H1 (cell line): ENCODE measurements at regions not wholly inside any gene's neighbourhood (a gene's known extent, or its start where the extent isn't known, plus 50 kb on each side); places are given as distances from the start of the nearest gene placed in this dataset.

Experiments
- CTCF ChIA-PET: fragments of 300-600 bp; sonication (Branson Sonifier 250); formaldehyde crosslinking; loops from one replicate; lab custom pipeline; 2021; ENCODE audit not compliant: partially characterized antibody; lab: Charles Lee
- POLR2A ChIA-PET: fragments of 300-600 bp; sonication (Branson Sonifier 250); formaldehyde crosslinking; loops from one replicate; lab custom pipeline; 2021; ENCODE audit warnings: inconsistent platforms; ENCODE audit not compliant: partially characterized antibody; lab: Charles Lee
- DNase-seq, 2 experiments: peaks; one replicate each; pipeline versions ENCODE4 v3.0.0 to v3.0.0-alpha.2; 2010 to 2022; ENCODE audit warnings: low spot score in 2 of 2, low read depth in 1 of 2, mixed read lengths in 1 of 2
- FAIRE-seq: peaks from 2 replicates; lab custom pipeline; 2011; peaks lifted over from hg19 to GRCh38; lab: Jason Lieb, UNC
- H2AFZ ChIP-seq: 2 replicates; pipeline ENCODE4 v1.8.1; 2012; ENCODE audit warnings: low read length, inconsistent platforms
- H2AK5ac ChIP-seq: 2 replicates; pipeline ENCODE4 v1.6.1; 2013; ENCODE audit warnings: low read depth, low read length
- H2BK120ac ChIP-seq: replicated peaks from 2 replicates; pipeline ENCODE3; 2013; ENCODE audit warnings: low read depth, low read length, inconsistent platforms
- H2BK12ac ChIP-seq: 2 replicates; pipeline ENCODE4 v1.6.1; 2013; ENCODE audit warnings: low read depth, low read length
- H2BK15ac ChIP-seq: 2 replicates; pipeline ENCODE4 v1.6.1; 2013; ENCODE audit warnings: low read length
- H2BK20ac ChIP-seq: 2 replicates; pipeline ENCODE4 v1.6.1; 2013; ENCODE audit warnings: low read length
- H2BK5ac ChIP-seq: 2 replicates; pipeline ENCODE4 v1.6.1; 2013; ENCODE audit warnings: low read depth, low read length
- H3K14ac ChIP-seq: 2 replicates; pipeline ENCODE4 v1.6.1; 2013; ENCODE audit warnings: inconsistent platforms; ENCODE audit not compliant: insufficient read length
- H3K18ac ChIP-seq: 2 replicates; pipeline ENCODE4 v1.6.1; 2013; ENCODE audit warnings: low read length; ENCODE audit errors: extremely low read depth
- H3K23ac ChIP-seq: 2 replicates; pipeline ENCODE4 v1.6.1; 2013; ENCODE audit warnings: inconsistent platforms; ENCODE audit not compliant: insufficient read length
- H3K23me2 ChIP-seq: 2 replicates; pipeline ENCODE4 v1.6.1; 2013; ENCODE audit warnings: low read depth, low read length
- H3K27ac ChIP-seq: 2 replicates; pipeline ENCODE4 v1.6.1; 2011; ENCODE audit warnings: low read depth, low read length, inconsistent platforms
- H3K27me3 ChIP-seq, 4 experiments: replicated peaks in 1 of 4; 1 replicate in 1 of 4; 2 replicates in 3 of 4; pipeline versions ENCODE4 v1.6.1 to v1.8.1; 2011 to 2013; ENCODE audit warnings: low read length in 3 of 4, mild to moderate bottlenecking in 3 of 4, inconsistent platforms in 2 of 4, mixed read lengths in 2 of 4, moderate library complexity in 1 of 4; ENCODE audit not compliant: control insufficient read depth in 3 of 4, insufficient read depth in 3 of 4; ENCODE audit errors: extremely low read depth in 1 of 4
- H3K36me3 ChIP-seq, 4 experiments: 2 replicates each; pipeline versions ENCODE4 v1.6.1 to v1.8.1; 2011 to 2013; ENCODE audit warnings: mild to moderate bottlenecking in 4 of 4, low read length in 3 of 4, moderate library complexity in 2 of 4, control low read depth in 1 of 4, inconsistent platforms in 1 of 4; ENCODE audit not compliant: insufficient read depth in 4 of 4, control insufficient read depth in 2 of 4
- H3K4ac ChIP-seq: replicated peaks from 2 replicates; pipeline ENCODE3; 2013; ENCODE audit warnings: low read length, low read depth, mixed read lengths, inconsistent platforms; ENCODE audit not compliant: insufficient read length
- H3K4me1 ChIP-seq, 4 experiments: replicated peaks in 1 of 4; 1 replicate in 1 of 4; 2 replicates in 3 of 4; pipeline versions ENCODE4 v1.6.1 to v1.8.1; 2011 to 2013; ENCODE audit warnings: low read length in 3 of 4, inconsistent platforms in 2 of 4, mixed read lengths in 1 of 4; ENCODE audit not compliant: insufficient read depth in 4 of 4, control insufficient read depth in 3 of 4
- H3K4me2 ChIP-seq, 2 experiments: 2 replicates each; pipeline versions ENCODE4 v1.6.1 to v1.8.1; 2011 to 2013; ENCODE audit warnings: low read depth in 2 of 2, low read length in 2 of 2, control low read depth in 1 of 2, inconsistent platforms in 1 of 2, mild to moderate bottlenecking in 1 of 2; ENCODE audit not compliant: insufficient read depth in 1 of 2
- H3K4me3 ChIP-seq, 4 experiments: fragments of 200-600, 300-600 bp in 1 of 4; sonication (generic), shearing (Covaris generic), sonication (Bioruptor Twin) in 1 of 4; 2 replicates each; pipeline versions ENCODE4 v1.5.1 to v1.8.1; 2011 to 2016; ENCODE audit warnings: low read length in 4 of 4, low read depth in 3 of 4, control low read depth in 2 of 4, inconsistent platforms in 2 of 4, mild to moderate bottlenecking in 2 of 4, mixed read lengths in 1 of 4, moderate library complexity in 1 of 4; ENCODE audit not compliant: insufficient read depth in 2 of 4; ENCODE audit errors: extremely low read depth in 1 of 4
- H3K56ac ChIP-seq: replicated peaks from 2 replicates; pipeline ENCODE3; 2013; ENCODE audit warnings: low read depth, mild to moderate bottlenecking, mixed read lengths, low read length, inconsistent platforms; ENCODE audit not compliant: insufficient read length
- H3K79me1 ChIP-seq: 2 replicates; pipeline ENCODE4 v1.6.1; 2013; ENCODE audit warnings: low read depth, low read length, control low read depth
- H3K79me2 ChIP-seq, 2 experiments: 2 replicates each; pipeline versions ENCODE4 v1.6.1 to v1.8.1; 2012 to 2013; ENCODE audit warnings: low read length in 2 of 2, mild to moderate bottlenecking in 2 of 2, inconsistent platforms in 1 of 2; ENCODE audit not compliant: insufficient read depth in 2 of 2, control insufficient read depth in 1 of 2
- H3K9ac ChIP-seq, 4 experiments: replicated peaks in 1 of 4; 1 replicate in 1 of 4; 2 replicates in 3 of 4; pipeline versions ENCODE4 v1.6.1 to v1.8.1; 2011 to 2013; ENCODE audit warnings: low read depth in 3 of 4, low read length in 3 of 4, control low read depth in 2 of 4, mild to moderate bottlenecking in 2 of 4, moderate library complexity in 2 of 4, inconsistent platforms in 1 of 4; ENCODE audit errors: extremely low read depth in 1 of 4
- H3K9me3 ChIP-seq, 2 experiments: 2 replicates each; pipeline versions ENCODE4 v1.6.1 to v1.8.1; 2012 to 2013; ENCODE audit warnings: mild to moderate bottlenecking in 2 of 2, moderate library complexity in 2 of 2, control low read depth in 1 of 2, inconsistent platforms in 1 of 2, low read depth in 1 of 2, low read length in 1 of 2, mixed read lengths in 1 of 2; ENCODE audit not compliant: insufficient read depth in 2 of 2
- H4K20me1 ChIP-seq, 2 experiments: replicated peaks in 1 of 2; 2 replicates each; pipeline versions ENCODE3 to v1.8.1; 2011 to 2013; ENCODE audit warnings: inconsistent platforms in 2 of 2, low read length in 2 of 2, mild to moderate bottlenecking in 1 of 2; ENCODE audit not compliant: insufficient read depth in 2 of 2, control insufficient read depth in 1 of 2
- H4K5ac ChIP-seq: 2 replicates; pipeline ENCODE4 v1.6.1; 2013; ENCODE audit warnings: low read length, low read depth, mixed read lengths, inconsistent platforms; ENCODE audit not compliant: insufficient read length
- H4K8ac ChIP-seq: 2 replicates; pipeline ENCODE4 v1.8.0; 2013; ENCODE audit warnings: mild to moderate bottlenecking, moderate library complexity, low read length, inconsistent platforms; ENCODE audit not compliant: insufficient read depth; ENCODE audit errors: extremely low read depth
- H4K91ac ChIP-seq: replicated peaks from 2 replicates; pipeline ENCODE3; 2013; ENCODE audit warnings: low read length, mixed read lengths, inconsistent platforms; ENCODE audit not compliant: insufficient read length
- BRCA1 ChIP-seq: IDR thresholded peaks from 2 replicates; pipeline ENCODE4 v1.6.1; 2012; ENCODE audit warnings: low read depth, low read length, improper control_type of control experiment
- HDAC6 ChIP-seq: IDR thresholded peaks from one replicate; pipeline ENCODE4 v1.7.1; 2012; ENCODE audit warnings: low read depth, mild to moderate bottlenecking, inconsistent platforms, low read length, moderate library complexity
- JUND ChIP-seq: IDR thresholded peaks from 2 replicates; pipeline ENCODE4 v1.6.1; 2011; ENCODE audit warnings: mild to moderate bottlenecking, improper control_type of control experiment, low read length
- NANOG ChIP-seq: IDR thresholded peaks from 2 replicates; pipeline ENCODE4 v1.6.1; 2011; ENCODE audit warnings: low read length, low read depth, mild to moderate bottlenecking, inconsistent platforms; ENCODE audit not compliant: insufficient read depth, poor library complexity, severe bottlenecking
- PHF8 ChIP-seq: fragments of 200-600 bp; sonication (generic); conservative IDR thresholded peaks from 2 replicates; pipeline ENCODE4 v1.7.1; 2012; ENCODE audit warnings: low read depth, mild to moderate bottlenecking, inconsistent platforms, low read length, moderate library complexity
- POU5F1 ChIP-seq: IDR thresholded peaks from 2 replicates; pipeline ENCODE4 v1.6.1; 2011; ENCODE audit warnings: low read depth, mild to moderate bottlenecking, low read length, moderate library complexity
- RFX5 ChIP-seq: IDR thresholded peaks from 2 replicates; pipeline ENCODE4 v1.6.1; 2011; ENCODE audit warnings: low read depth, low read length, improper control_type of control experiment, borderline replicate concordance
- RNF2 ChIP-seq: fragments of 200-900, 300-1000 bp; sonication (generic); IDR thresholded peaks from 2 replicates; pipeline ENCODE4 v1.7.1; 2016; ENCODE audit warnings: borderline replicate concordance, low read depth, mild to moderate bottlenecking, antibody characterized with exemption, low read length; ENCODE audit not compliant: poor library complexity, severe bottlenecking; ENCODE audit errors: missing control alignments
- TCF12 ChIP-seq: IDR thresholded peaks from 2 replicates; pipeline ENCODE4 v1.6.1; 2011; ENCODE audit warnings: low read depth, mild to moderate bottlenecking, low read length
- YY1 ChIP-seq: IDR thresholded peaks from 2 replicates; pipeline ENCODE4 v1.6.1; 2011; ENCODE audit warnings: low read depth, mild to moderate bottlenecking, low read length
- WGBS, 2 experiments: shearing (Covaris generic) in 1 of 2; methylation state at CpG; one replicate each; pipeline versions ENCODE4 v1.1.6 to v1.1.7; 2013 to 2015; ENCODE audit warnings: low lambda C conversion rate in 2 of 2, mixed read lengths in 2 of 2, inconsistent platforms in 1 of 2, low coverage in 1 of 2, missing lambda C conversion rate in 1 of 2; ENCODE audit not compliant: insufficient replicate concordance in 2 of 2, insufficient coverage in 1 of 2, insufficient read length in 1 of 2; ENCODE audit errors: extremely low coverage in 1 of 2, missing lambda C conversion rate in 1 of 2; 5-methylcytosine and 5-hydroxymethylcytosine counted together
- TF ChIP-seq, protein P1 (sequence below): IDR thresholded peaks from 2 replicates; pipeline ENCODE4 v1.6.1; 2012; ENCODE audit warnings: inconsistent platforms
- TF ChIP-seq, protein P2 (sequence below): IDR thresholded peaks from 2 replicates; pipeline ENCODE4 v1.6.1; 2012; ENCODE audit warnings: low read length, inconsistent platforms

DNA sequence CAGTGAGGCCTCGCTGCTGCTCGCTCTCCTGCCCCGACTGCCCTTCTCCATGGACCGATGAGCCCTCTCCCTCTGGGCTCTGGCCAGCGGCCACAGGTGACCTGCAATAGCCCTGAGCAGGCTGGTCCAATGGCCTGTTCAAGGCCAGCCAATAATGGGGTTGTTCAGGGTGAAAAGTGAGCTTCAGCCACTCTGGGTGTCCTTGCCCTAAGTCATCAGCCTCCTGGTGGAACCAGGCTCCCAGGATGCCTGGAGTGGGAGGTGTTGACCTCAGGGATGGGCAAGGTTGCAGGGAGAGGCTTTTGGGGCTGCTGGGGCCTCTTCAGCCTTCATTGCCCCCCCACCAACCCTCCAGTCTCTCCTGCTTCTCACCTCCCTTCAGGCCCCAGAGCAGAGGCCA is 79.7 kb downstream of the RFLNA start:
- no peaks in the 10 kb centered on the region for H3K27me3 ChIP-seq
- H4K91ac ChIP-seq: no peak overlapping the region
- no peaks in the 10 kb centered on the region for H3K79me2 ChIP-seq
- no peaks in the 10 kb centered on the region for H3K4me1 ChIP-seq
- H3K79me1 ChIP-seq: no peaks in the 10 kb centered on the region
- H4K5ac ChIP-seq: no peak overlapping the region
- ChIA-PET POLR2A (no interaction called here), CTCF (no interaction called here)
- H2BK20ac ChIP-seq: no peak overlapping the region
- no peak overlapping the region for H3K9ac ChIP-seq
- DNase-seq (no peak), FAIRE-seq (no peak)
- H2AFZ ChIP-seq: no peak overlapping the region
- no peak overlapping the region for H3K4me2 ChIP-seq
- H3K56ac ChIP-seq: no peak overlapping the region
- no peak overlapping the region for H3K23ac ChIP-seq
- 67% methylated on average over 1 of the region's 5 CpGs; no CpG with 5 or more reads in 1 of the 2 experiments for WGBS, 2 experiments
- no peak overlapping the region for H4K8ac ChIP-seq
- H2BK120ac ChIP-seq: no peak overlapping the region
- TF ChIP-seq NANOG (no peak), YY1 (no peak), BRCA1 (no peak), RNF2 (no peak), HDAC6 (no peak), POU5F1 (no peak), TCF12 (no peak), JUND (no peak), PHF8 (no peak), RFX5 (no peak)
- TF ChIP-seq, protein P1, sequence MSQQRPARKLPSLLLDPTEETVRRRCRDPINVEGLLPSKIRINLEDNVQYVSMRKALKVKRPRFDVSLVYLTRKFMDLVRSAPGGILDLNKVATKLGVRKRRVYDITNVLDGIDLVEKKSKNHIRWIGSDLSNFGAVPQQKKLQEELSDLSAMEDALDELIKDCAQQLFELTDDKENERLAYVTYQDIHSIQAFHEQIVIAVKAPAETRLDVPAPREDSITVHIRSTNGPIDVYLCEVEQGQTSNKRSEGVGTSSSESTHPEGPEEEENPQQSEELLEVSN: no peak
- TF ChIP-seq, protein P2, sequence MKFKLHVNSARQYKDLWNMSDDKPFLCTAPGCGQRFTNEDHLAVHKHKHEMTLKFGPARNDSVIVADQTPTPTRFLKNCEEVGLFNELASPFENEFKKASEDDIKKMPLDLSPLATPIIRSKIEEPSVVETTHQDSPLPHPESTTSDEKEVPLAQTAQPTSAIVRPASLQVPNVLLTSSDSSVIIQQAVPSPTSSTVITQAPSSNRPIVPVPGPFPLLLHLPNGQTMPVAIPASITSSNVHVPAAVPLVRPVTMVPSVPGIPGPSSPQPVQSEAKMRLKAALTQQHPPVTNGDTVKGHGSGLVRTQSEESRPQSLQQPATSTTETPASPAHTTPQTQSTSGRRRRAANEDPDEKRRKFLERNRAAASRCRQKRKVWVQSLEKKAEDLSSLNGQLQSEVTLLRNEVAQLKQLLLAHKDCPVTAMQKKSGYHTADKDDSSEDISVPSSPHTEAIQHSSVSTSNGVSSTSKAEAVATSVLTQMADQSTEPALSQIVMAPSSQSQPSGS: no peak
- no peak overlapping the region for H2AK5ac ChIP-seq
- H3K27ac ChIP-seq: no peak overlapping the region
- no peak overlapping the region for H2BK12ac ChIP-seq
- no peak overlapping the region for H3K18ac ChIP-seq
- H3K14ac ChIP-seq: no peak overlapping the region
- H2BK15ac ChIP-seq: no peak overlapping the region
- H3K36me3 ChIP-seq: peaks cover 7 to 20% (median 11%) of the 10 kb centered on the region in 4 experiments; a peak in 6 of 8 replicates
- no peaks in the 10 kb centered on the region for H3K23me2 ChIP-seq
- H3K4ac ChIP-seq: no peak overlapping the region
- H3K9me3 ChIP-seq: no peaks in the 10 kb centered on the region
- H3K4me3 ChIP-seq: no peak overlapping the region
- H2BK5ac ChIP-seq: no peak overlapping the region
- H4K20me1 ChIP-seq: peaks cover 0 to 8% of the 10 kb centered on the region in 2 experiments
